HG03039 (cell line): ENCODE measurements at regions not wholly inside any gene's neighbourhood (a gene's known extent, or its start where the extent isn't known, plus 50 kb on each side); places are given as distances from the start of the nearest gene placed in this dataset.
"Not testable (repeated sequence)": the region's sequence is repeated elsewhere in the genome, so short reads cannot be mapped to it uniquely, and the experiment has no call there.

Experiments
- ATAC-seq: cut with Tn5 transposase; IDR thresholded peaks from one replicate; pipeline ENCODE4 v1.9.1; 2021; ENCODE audit warnings: mild to moderate bottlenecking, moderate library complexity; ENCODE audit not compliant: unreplicated experiment

DNA sequence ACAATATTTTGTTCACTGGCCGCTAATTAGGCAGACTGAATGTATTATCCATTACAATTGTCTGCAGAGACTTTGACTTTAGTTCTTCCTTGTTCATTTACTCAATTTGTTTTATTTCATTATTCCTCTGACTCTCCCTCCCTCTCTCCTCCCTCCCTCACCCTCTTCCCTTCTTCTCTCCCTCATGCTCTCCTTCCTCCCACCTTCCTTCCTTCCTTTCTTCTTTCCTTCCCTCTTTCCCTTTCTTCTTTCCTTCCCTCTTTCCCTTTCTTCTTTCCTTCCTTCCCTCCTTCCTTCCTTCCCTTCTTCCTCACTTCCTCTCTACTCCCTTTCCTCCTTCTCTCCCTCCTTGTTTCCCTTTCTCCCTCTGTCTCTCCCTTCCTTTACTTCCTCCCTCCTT is 1591.0 kb upstream of the SLC10A2 start:
- ATAC-seq, result no peak

DNA sequence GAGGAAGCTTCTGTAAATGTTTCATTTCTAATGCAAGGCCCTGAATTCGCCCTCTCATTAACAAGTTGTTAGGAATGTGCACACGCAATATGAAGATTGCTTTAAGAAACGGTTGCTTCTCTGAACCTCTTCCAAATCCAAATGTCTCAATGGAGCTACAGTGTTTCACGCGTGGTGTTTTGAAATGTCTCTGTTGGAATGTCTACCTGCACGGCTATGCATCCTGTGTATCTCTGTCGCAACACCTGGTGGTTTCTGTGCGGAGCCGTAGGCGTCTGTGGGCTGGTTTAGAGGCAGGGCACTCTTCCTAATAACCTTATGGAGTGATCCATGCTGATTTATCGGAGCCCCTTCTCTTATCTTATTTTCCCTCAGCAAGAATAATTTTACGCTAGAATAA is 1584.2 kb upstream of the SLC10A2 start:
- ATAC-seq, result no peak

DNA sequence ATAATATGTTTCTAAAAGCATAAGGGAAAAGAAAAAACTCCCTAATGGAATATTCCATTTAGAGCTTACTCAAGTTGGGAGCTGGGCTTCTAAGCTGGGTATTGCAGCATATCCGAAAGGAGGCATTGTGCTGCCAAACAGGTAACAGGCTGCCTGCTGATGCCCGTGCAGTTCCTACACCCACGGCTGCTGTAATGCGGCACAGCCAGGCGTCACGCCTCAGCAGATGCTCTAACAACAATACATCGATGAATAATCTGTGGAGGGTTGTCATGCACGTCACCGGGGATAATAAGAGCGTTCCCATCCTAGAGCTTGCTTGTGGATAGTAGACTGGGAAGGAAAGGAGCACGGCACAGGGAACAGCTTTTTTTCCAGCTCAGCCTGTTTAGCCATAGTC is 1582.1 kb upstream of the SLC10A2 start:
- ATAC-seq, result no peak

DNA sequence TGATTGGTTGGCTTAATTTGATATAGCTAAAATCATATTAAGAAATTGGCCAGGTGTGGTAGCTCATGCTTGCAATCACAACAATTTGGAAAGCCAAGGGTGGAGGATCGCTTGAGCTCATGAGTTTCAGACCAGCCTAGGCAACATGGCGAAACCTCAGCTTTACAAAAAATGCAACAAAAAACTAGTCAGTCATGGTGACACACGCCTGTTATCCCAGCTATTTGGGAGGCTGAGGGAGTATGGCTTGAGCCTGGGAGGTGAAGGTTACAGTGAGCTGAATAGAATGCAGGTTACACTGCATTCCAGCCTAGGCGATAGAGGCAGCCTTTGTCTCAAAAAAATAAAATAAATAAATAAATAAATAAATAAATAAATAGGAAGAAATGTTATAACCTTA is 1579.6 kb upstream of the SLC10A2 start:
- ATAC-seq, result no peak

DNA sequence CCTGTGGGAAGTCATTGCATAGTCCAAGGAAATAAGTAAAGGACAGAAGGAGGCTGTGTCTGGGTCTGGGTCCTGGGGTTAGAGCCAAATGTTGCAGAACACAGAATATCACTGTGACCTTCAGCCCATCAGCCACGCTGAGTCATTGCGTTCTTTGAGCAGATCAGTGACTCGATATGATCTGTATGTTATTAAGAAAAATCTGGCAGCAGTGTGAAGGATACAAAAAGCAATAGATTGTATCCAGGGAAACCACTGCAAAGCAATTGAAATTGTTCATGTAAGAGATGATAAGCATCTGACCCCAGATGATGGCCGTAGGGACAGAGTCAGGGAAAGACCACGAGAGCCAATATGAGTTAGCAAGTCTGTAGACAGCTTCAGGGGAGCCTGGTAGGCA is 1575.1 kb upstream of the SLC10A2 start:
- no peak for ATAC-seq

DNA sequence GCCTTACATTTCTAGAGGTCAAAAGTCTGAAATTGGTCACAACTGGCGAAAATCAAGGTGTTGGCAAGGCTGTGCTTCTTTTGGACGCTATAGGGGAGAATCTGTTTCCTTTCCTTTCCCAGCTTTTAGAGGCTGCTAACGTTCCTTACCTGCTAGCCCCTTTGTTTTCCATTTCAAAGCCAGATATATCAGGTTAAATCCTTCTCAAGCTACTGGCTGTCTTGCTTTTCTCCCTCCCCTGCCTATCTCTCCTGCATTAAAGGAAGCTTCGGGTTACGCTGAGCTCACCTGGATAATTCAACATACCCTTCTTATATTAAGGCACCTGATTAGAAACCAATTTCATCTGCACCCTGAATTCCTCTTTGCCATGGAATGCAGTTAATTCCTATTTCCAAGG is 1569.7 kb upstream of the SLC10A2 start:
- no peak for ATAC-seq

DNA sequence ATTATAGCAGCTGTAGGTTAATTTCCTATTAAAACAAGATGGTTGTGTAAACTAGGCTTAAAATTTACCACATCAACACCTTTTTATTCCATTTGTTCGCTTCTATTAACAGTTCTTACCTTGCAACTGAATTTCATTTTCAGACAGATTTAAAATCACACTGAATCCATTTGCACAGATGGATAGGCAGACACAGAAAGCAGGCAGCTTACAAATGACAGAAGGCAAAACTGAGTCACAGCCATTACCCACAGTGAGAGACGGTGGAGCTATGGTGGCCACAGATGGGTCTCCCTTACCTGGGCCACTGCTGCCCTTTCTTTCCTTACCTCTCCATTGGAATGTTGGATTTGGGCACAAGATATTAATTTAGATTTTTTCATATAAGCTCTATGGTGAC is 1567.8 kb upstream of the SLC10A2 start:
- ATAC-seq, result no peak

DNA sequence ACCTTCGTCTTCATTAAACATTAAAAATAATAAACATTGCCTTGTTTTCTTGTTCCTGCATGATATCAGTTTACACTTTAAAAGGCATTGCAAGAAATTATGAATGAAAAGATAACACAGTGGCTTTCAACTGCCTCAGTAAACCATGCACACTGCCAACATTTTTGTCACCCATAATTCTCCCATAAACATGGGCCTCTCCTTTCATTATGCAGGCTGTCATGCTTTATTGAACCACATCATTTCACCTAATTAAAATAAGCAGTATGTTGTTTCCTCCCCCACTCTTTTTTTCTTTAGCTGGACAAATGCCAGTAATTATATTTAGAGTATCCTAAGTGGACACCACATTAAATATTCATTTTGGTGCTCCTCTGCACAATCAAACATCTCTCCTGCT is 1566.5 kb upstream of the SLC10A2 start:
- no peak for ATAC-seq

DNA sequence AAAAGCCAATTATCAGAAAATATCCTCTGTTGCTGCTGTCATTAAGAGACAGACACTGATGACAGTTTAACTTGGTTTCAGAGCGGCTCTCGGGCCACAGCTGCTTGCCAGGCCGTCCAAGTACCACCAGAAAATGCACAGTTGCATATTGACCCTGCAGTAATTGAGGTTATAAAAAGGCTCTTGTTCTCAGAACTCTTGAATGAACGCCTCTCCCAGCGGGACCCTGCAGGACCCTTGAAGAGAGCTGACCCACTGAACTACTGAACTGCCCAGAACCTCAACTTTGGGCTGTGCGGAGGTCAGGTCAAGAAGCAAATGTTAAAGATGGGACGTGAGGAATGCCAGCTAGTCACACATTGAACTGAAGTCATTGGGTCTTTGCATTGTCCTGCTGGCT is 1559.0 kb upstream of the SLC10A2 start:
- ATAC-seq, result no peak

DNA sequence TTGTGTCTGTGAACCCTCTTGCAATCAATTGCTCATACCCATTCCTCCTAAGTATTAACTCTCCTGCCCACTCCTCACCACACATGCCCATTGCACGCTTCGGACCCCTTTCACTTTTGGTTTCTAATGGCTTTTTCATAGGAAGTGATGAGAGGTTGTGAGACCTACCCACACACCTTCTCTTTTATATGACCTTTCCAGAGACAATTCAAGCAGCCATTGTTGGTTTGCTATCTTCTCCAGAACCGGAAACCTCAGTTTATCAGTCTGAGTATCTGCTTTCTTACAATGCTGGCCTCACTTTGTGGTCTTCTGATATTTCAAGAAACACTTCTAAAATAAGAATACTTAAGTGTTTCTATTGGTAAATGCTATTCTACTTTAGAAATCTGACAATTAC is 1550.8 kb upstream of the SLC10A2 start:
- ATAC-seq, result no peak

DNA sequence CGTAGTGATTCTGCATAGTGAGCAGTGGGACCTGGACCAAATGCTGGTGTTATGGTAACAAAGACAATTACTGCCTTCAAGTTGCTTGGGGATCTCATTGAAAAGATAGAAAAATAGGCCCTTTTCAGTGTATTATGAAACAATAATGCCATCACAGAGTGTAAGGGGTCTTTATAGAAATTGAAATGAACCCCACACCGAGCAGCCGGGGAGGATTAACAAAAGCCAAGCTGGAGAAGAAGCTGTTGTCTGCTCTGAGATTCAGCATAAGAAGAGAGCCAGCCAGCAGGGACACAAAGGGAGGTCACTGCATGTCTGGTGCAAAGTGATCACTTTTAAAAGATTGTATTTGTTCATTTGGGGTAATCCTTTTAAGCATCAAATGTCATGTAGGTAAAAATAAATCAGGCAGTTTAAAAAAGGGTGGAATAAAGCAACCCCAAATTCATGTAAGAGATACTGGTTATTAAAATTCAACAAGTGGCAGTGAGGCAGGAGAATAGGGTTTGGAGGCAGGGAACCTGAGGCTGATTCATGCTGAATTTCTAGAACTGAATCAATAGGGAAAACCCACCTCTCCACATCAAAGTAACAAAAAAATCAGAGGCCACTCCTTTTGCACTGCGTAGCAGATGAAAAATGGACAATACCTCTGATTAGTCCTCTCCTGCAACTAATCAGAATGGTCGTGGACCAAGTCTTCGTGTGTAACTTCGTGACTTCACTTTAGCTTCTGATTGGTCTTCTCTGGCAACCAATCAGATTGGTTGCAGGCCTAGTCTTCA is 1548.3 kb upstream of the SLC10A2 start:
- ATAC-seq, result no peak

DNA sequence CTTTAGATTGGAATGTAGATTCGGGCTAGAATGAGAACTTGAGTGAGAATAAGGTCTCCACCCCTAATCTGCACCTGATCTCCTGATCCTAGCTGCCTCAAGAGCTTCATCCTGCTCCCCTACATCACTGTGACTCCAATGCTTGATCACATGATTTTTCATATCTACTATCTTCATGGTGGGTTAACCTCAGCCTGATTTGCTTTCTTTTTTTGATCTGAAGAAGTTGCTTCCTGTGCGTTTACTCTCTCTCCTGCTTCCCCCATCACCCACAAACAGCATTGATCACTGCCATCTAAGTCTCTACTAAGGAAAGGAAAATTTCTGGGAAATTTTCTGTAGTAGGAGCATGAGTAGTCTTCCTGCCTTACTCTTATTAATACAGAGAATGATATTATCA is 1542.1 kb upstream of the SLC10A2 start:
- ATAC-seq, result no peak

DNA sequence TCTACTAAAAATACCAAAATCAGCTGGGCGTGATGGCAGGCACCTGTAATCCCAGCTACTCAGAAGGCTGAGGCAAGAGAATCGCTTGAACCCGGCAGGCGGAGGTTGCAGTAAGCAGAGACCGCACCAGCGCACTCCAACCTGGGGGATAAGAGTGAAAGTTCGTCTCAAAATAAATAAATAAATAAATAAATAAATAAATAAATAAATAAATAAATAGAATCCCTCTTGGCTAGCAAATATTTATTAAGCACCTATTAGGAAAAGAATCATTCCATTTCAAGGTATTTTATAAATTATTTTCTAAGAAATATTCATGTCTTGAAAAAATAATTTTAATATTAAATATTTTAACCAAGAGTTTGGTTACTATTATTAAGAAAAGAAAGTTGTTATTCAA is 1539.2 kb upstream of the SLC10A2 start:
- ATAC-seq, result not testable (repeated sequence)

DNA sequence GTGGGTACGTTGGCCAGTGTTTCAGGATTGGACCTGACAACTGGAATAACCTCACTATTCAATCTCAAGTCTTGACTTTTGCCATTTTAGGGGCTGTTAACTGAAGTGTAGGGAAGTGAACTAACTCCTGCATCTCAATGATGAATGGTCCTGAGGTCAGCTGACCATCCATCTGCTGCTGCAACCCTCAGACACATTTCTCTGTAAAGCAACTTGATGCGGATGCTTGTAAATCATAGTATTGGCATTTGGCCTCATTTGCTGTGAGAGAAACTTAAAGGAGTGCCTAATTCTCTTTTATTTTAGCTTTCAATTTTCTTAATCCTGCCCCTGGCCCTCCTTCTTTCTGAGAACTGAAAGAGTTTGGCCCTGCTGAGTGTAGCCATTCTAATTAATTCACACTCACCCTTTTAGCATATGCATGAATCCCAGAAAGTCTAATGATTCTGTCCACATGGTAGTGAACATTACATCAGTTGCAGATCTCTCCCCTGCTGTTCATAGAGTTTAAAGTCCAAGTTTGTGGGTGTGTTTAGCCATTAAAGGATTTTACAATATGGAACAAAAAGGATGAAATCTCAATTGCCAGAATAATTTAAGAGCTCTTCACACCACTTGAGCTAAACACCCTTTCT is 1531.4 kb upstream of the SLC10A2 start:
- no peak for ATAC-seq

DNA sequence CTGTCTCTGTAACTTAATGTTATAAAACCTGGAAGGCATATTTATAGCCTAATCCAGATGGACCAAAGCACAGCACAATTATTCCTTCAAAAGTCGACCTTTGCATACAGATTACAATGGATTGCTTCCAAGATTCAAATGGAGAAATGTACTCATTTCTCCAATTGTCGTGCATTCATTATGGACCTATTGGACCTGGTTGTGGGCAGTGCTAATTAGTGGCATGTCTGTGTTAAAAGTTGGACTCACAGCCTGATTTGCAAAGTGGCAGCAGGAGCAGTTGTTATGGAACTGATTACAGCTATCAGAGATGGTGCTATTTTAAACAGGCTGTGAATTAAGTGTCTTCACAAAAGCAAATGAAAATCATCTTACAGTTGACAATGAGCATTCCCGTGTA is 1529.3 kb upstream of the SLC10A2 start:
- no peak for ATAC-seq

DNA sequence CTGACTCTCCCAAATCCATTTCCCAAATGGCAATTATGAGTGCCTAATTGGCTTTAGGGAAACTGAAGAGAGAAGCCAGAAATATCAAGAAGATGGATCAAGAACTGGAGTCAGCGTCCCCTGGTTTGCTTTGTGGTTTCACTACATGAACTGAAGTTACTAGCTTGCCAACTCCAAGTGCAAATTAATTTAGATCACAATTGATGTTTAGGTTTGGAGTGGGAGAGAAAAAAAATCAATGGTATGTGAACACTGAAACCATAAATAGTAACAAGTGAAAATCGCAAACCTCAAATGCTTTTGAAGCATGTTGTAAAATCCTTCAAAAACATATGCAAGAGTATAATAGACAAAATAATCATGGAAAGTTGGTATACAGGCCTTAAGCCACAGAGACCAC is 1528.6 kb upstream of the SLC10A2 start:
- no peak for ATAC-seq

DNA sequence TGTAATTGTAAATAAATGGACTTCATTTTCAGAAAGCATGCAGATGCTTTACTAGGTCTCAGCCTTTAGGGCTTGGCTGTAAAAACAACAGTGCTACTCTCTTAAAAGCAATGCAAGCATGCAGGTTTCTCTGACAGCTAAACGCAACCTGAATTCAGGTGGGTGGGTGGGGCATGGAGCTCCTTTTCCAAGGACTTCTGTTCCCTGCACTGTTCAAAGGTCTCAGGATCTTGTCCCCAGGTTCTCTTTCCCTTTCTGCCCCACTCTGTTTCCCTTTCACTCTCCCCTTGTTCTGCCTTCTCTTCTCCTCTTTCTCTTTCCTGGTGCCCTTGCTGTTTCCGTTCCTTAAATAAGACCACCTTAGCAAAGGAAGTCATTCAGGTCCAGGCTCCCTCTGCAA is 1527.5 kb upstream of the SLC10A2 start:
- ATAC-seq, result no peak

DNA sequence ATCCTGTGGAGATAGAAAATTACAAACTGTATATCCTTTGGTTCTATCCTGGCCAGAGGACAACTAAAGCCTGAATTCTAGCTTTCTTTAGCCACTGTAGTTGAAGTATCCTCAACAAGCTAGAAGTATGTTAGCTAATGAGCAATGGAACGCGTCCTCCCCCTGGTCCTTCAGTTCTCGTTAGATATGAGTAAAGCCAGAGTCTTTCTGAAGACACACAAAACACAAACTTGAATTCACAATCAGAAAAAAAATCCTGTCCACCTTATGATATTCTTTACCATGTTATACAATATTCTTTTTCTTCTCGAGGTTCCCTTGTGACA is 1527.0 kb upstream of the SLC10A2 start:
- no peak for ATAC-seq

DNA sequence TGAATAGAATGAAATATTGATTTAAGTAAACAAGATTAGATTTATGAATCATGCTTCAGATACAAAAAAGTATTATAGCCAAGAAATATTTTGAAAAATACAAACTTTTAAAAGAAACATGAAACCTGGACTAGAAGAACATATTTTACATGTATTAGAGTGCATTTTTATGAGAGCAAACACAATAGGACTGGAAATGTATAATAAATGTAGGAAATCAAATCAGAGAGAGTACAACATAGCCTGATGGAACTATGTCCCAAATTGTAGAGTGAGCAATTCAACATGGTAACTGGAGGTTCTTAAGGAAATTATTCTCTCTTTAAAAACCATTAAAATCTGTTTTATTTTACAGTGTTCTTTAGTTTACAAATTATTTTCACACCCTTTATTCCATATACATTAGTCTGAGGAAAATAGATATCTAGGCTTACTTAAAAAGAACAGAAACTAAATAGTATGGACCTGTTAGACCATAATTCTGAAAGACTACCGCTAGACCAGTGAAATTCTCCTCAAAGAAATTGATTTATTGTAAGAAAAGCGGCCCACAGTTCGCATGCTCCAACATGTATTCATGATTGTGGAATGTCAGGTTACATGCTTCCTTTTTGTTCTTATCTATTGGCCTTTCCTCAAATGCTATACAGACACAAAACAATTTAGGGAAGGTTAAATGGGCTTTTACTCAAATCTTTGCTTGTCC is 1526.5 kb upstream of the SLC10A2 start:
- ATAC-seq, result no peak

DNA sequence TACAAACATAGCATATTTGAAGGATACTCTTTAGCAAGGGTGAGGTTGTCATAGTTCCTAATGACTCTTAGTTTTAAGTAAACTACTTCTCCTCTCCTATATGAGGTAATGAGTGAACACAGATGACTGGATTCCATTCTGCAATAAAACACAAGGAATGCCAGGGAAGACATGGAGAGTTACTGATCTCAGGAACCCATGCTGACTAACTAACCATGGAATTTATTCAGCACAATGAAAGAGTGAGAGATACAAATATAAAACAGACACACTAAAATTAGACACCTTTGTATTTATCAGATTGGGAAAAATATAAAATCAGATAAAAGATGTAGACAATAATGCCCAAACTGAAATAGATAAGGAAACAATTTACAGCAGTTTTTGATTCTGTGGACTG is 1525.9 kb upstream of the SLC10A2 start:
- ATAC-seq, result no peak

DNA sequence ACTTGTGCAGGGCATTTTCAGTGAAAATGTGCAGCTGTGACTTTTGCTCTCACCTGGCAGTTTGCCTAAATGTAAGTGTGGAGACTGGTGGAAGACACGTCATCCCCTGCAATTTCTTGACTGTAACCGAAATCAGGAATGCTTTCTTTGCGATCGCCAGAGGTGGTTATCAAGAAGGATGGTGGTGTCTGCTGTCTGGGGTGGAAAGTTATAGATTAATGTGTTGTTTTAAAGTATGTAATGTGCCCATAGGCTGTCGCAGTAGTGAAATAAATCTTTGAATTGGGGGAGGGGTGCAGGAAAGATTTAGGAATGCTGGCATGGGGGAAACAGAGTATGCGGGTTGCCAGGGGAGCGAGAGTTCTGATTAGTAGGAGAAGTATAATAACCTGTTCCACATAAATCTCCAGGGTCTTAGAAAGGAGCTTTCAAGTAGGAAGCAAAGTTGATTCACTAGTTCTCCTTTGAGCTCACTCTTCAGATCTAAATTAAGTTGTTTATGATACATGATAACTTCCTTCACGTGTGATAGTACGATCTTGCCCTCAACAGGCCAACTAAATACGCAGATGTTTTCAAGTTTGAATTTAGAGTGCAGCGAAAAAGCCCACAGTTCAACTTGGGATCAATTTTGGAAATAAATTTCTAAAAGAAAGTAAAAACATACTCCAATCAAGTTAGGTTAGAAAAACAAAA is 1520.0 kb upstream of the SLC10A2 start:
- ATAC-seq, result no peak

DNA sequence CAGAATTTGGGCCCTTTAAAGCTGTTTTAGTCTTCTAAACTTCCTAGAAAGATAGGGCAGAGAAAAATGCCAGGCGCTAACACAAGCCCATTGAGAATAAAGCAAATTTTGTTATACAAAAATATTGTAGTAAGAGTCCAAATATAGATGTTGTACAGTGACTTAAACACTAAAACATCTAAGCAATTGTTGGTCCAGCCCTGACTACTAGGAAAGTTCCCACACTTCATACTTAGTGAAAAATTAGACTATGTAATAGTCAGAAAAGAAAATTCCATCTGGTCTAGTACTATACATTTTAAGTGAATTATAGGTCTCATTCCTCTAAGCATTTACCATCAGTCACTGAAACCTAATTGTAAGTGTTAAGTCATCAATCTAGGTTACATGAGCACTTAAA is 1518.3 kb upstream of the SLC10A2 start:
- ATAC-seq, result no peak
